Endothelial cell of umbilical vein (primary cell): ENCODE measurements at regions not wholly inside any gene's neighbourhood (a gene's known extent, or its start where the extent isn't known, plus 50 kb on each side); places are given as distances from the start of the nearest gene placed in this dataset.

Experiments
- BruUV-seq: library from RNA; stranded (reverse); fragments of 400-500 nt; replicated peaks from 2 replicates; lab custom pipeline; 2021; lab: Mats Ljungman, UMichigan
- CTCF ChIA-PET: fragments of 300-600, 350-600 bp; sonication (Branson Sonifier 250); formaldehyde crosslinking; loops from one replicate; lab custom pipeline; 2021; ENCODE audit warnings: antibody characterized with exemption, inconsistent platforms; lab: Charles Lee
- POLR2A ChIA-PET: fragments of 300-600, 350-600 bp; sonication (Branson Sonifier 250); formaldehyde crosslinking; loops from one replicate; lab custom pipeline; 2021; ENCODE audit warnings: antibody characterized with exemption, inconsistent platforms; lab: Charles Lee
- DNase-seq: peaks from one replicate; pipeline ENCODE4 v3.0.0-alpha.2; 2011; ENCODE audit warnings: low read depth, low spot score
- FAIRE-seq: peaks from 2 replicates; lab custom pipeline; 2011; peaks lifted over from hg19 to GRCh38; lab: Jason Lieb, UNC
- H2AFZ ChIP-seq: 2 replicates; pipeline ENCODE4 v1.6.0; 2012; ENCODE audit warnings: low read depth, low read length, control low read depth, inconsistent platforms
- H3K27ac ChIP-seq: 2 replicates; pipeline ENCODE4 v1.5.1; 2011; ENCODE audit warnings: low read depth, mild to moderate bottlenecking, control low read depth, low read length, moderate library complexity; ENCODE audit not compliant: insufficient read depth
- H3K27me3 ChIP-seq, 2 experiments: 2 replicates each; pipeline versions ENCODE4 v1.6.0 to v1.6.1; 2011; ENCODE audit warnings: low read length in 2 of 2, mixed read lengths in 1 of 2; ENCODE audit not compliant: control insufficient read depth in 2 of 2, insufficient read depth in 2 of 2
- H3K36me3 ChIP-seq, 2 experiments: 2 replicates in 1 of 2; 3 replicates in 1 of 2; pipeline ENCODE4 v1.5.1; 2011; ENCODE audit warnings: low read length in 2 of 2, mild to moderate bottlenecking in 1 of 2, moderate library complexity in 1 of 2; ENCODE audit not compliant: control insufficient read depth in 2 of 2, insufficient read depth in 2 of 2; ENCODE audit errors: extremely low read depth in 1 of 2
- H3K4me1 ChIP-seq: 3 replicates; pipeline ENCODE4 v1.5.1; 2011; ENCODE audit warnings: mild to moderate bottlenecking, low read length; ENCODE audit not compliant: control insufficient read depth, insufficient read depth; ENCODE audit errors: extremely low read depth
- H3K4me2 ChIP-seq: 2 replicates; pipeline ENCODE4 v1.6.1; 2011; ENCODE audit warnings: low read length, control low read depth, mixed read lengths; ENCODE audit not compliant: insufficient read depth
- H3K4me3 ChIP-seq, 3 experiments: fragments of 200-600 bp in 1 of 3; sonication (generic), shearing (Covaris generic) in 1 of 3; replicated peaks in 1 of 3; 2 replicates each; pipeline ENCODE4 v1.5.1; 2011 to 2016; ENCODE audit warnings: control low read depth in 3 of 3, low read length in 3 of 3, mild to moderate bottlenecking in 2 of 3, inconsistent platforms in 1 of 3, low read depth in 1 of 3, moderate library complexity in 1 of 3; ENCODE audit not compliant: insufficient read depth in 1 of 3
- H3K79me2 ChIP-seq: 2 replicates; pipeline ENCODE4 v1.6.0; 2012; ENCODE audit warnings: low read length, inconsistent platforms; ENCODE audit not compliant: control insufficient read depth, insufficient read depth
- H3K9ac ChIP-seq: replicated peaks from 2 replicates; pipeline ENCODE3; 2011; ENCODE audit warnings: low read length, control low read depth; ENCODE audit not compliant: insufficient read depth; ENCODE audit errors: extremely low read depth
- H3K9me1 ChIP-seq: replicated peaks from 3 replicates; pipeline ENCODE4 v1.6.0; 2011; ENCODE audit warnings: mild to moderate bottlenecking, low read length; ENCODE audit not compliant: control insufficient read depth, insufficient read depth; ENCODE audit errors: extremely low read depth
- H3K9me3 ChIP-seq: replicated peaks from 2 replicates; pipeline ENCODE4 v1.5.1; 2012; ENCODE audit warnings: low read length, inconsistent platforms; ENCODE audit not compliant: control insufficient read depth, insufficient read depth
- H4K20me1 ChIP-seq: replicated peaks from 2 replicates; pipeline ENCODE3; 2011; ENCODE audit warnings: mild to moderate bottlenecking, low read length; ENCODE audit not compliant: control insufficient read depth, insufficient read depth; ENCODE audit errors: extremely low read depth
- CTCF ChIP-seq, 2 donors: IDR thresholded peaks; 1 replicate in 1 of 2; 2 replicates in 1 of 2; pipeline ENCODE4 v1.5.1; 2011; ENCODE audit warnings: low read length in 2 of 2, mild to moderate bottlenecking in 2 of 2, moderate library complexity in 2 of 2, control low read depth in 1 of 2, inconsistent platforms in 1 of 2, low read depth in 1 of 2; ENCODE audit not compliant: insufficient read depth in 1 of 2; ENCODE audit errors: extremely low read depth in 1 of 2
- EZH2 ChIP-seq: IDR thresholded peaks from 2 replicates; pipeline ENCODE4 v1.6.1; 2012; ENCODE audit warnings: borderline replicate concordance, low read depth, mild to moderate bottlenecking, moderate library complexity, low read length, inconsistent platforms; ENCODE audit not compliant: severe bottlenecking
- FOS ChIP-seq: IDR thresholded peaks from 2 replicates; pipeline ENCODE4 v1.6.1; 2011; ENCODE audit warnings: mild to moderate bottlenecking, low read length, moderate library complexity, borderline replicate concordance; ENCODE audit not compliant: insufficient read depth
- GATA2 ChIP-seq: IDR thresholded peaks from 2 replicates; pipeline ENCODE4 v1.7.0; 2011; ENCODE audit warnings: low read depth, mild to moderate bottlenecking, moderate library complexity, mixed read lengths, low read length; ENCODE audit not compliant: insufficient read length, insufficient read depth
- JUN ChIP-seq: IDR thresholded peaks from 2 replicates; pipeline ENCODE4 v1.6.1; 2011; ENCODE audit warnings: borderline replicate concordance, low read depth; ENCODE audit not compliant: insufficient read length, insufficient read depth
- MAX ChIP-seq: IDR thresholded peaks from 2 replicates; pipeline ENCODE4 v1.6.1; 2011; ENCODE audit not compliant: insufficient read depth, insufficient read length
- MYC ChIP-seq: IDR thresholded peaks from one replicate; pipeline ENCODE4 v1.6.1; 2011; ENCODE audit warnings: mild to moderate bottlenecking, low read depth, low read length
- POLR2A ChIP-seq: IDR thresholded peaks from 2 replicates; pipeline ENCODE4 v1.6.1; 2012; ENCODE audit warnings: low read depth, mild to moderate bottlenecking, control low read depth, low read length
- POLR2AphosphoS5 ChIP-seq: IDR thresholded peaks from 2 replicates; pipeline ENCODE4 v1.6.1; 2012; ENCODE audit warnings: low read depth, mild to moderate bottlenecking, control low read depth, low read length, moderate library complexity; ENCODE audit not compliant: insufficient read depth
- dilution Hi-C: fragments of 300-500 bp; cut with MboI; formaldehyde crosslinking; loops from one replicate; pipeline ENCODE4 v1.15.0; 2019; ENCODE audit warnings: low sequenced_read_pairs; ENCODE audit not compliant: extremely low pct_ligation_motif_present
- intact Hi-C: fragments of 100-400 bp; cut with micrococcal nuclease; formaldehyde crosslinking; loops from one replicate; pipeline ENCODE4 v1.10.0; 2022

- no peaks in the 10 kb centered on the region for H4K20me1 ChIP-seq
- intact Hi-C loops (no loop called here), dilution Hi-C loops (no loop called here)
- ChIA-PET POLR2A (no interaction called here), CTCF (no interaction called here)
- FAIRE-seq (no peak), DNase-seq (no peak)
- H2AFZ ChIP-seq: no peak overlapping the region
- no peak overlapping the region for H3K4me2 ChIP-seq
- TF ChIP-seq MYC (no peak), JUN (no peak), CTCF (IDR thresholded peaks at IDR 0.05; ENCODE audit: extremely low read depth in 1 of 2, insufficient read depth in 1 of 2, low read depth in 1 of 2, low read length in 2 of 2) (no peak), EZH2 (no peak), MAX (no peak), POLR2AphosphoS5 (no peak), GATA2 (no peak), POLR2A (no peak), FOS (no peak)
- H3K27ac ChIP-seq: no peak overlapping the region
- no peaks in the 10 kb centered on the region for H3K9me1 ChIP-seq
- H3K36me3 ChIP-seq: no peaks in the 10 kb centered on the region
- no peaks in the 10 kb centered on the region for H3K79me2 ChIP-seq
- H3K4me1 ChIP-seq: no peaks in the 10 kb centered on the region
- H3K27me3 ChIP-seq: no peaks in the 10 kb centered on the region
- H3K9ac ChIP-seq: no peak overlapping the region
- H3K9me3 ChIP-seq: no peaks in the 10 kb centered on the region
- H3K4me3 ChIP-seq: no peak overlapping the region
- no TSS peak for BruUV-seq
Observed at GRCh38 chr3:110031975-110032374, 694.6 kb upstream of the DPPA4 start.
